CD4-positive, alpha-beta T cell treated with Interleukin-1 beta for 1 hour (primary cell): ENCODE measurements at regions not wholly inside any gene's neighbourhood (a gene's known extent, or its start where the extent isn't known, plus 50 kb on each side); places are given as distances from the start of the nearest gene placed in this dataset.
"Not testable (repeated sequence)": the region's sequence is repeated elsewhere in the genome, so short reads cannot be mapped to it uniquely, and the experiment has no call there.

Experiments used
- DNase-seq, 2 donors: peaks; one replicate each; pipeline ENCODE4 v3.0.0-alpha.2; 2020 to 2022

GRCh38 chr4:84276752-84277151 lies 222.3 kb downstream of the NKX6-1 start:
- DNase-seq = no peak

- no peak for DNase-seq
These were observed 229.5 kb downstream of the NKX6-1 start for GRCh38 chr4:84269536-84270044.

- DNase-seq = no peak
These were observed 234.4 kb downstream of the NKX6-1 start for GRCh38 chr4:84264652-84265051.

GRCh38 chr4:84263415-84263814 lies 235.7 kb downstream of the NKX6-1 start:
- no peak for DNase-seq

GRCh38 chr4:84260495-84260894 lies 238.6 kb downstream of the NKX6-1 start:
- DNase-seq = no peak

- DNase-seq = no peak
These were observed 239.9 kb downstream of the NKX6-1 start for GRCh38 chr4:84258905-84259830.

- no peak for DNase-seq
These were observed 244.6 kb downstream of the NKX6-1 start for GRCh38 chr4:84254537-84254936.

- no peak for DNase-seq
These were observed 249.6 kb downstream of the NKX6-1 start for GRCh38 chr4:84249521-84249920.

GRCh38 chr4:84245042-84245441 lies 254.1 kb downstream of the NKX6-1 start:
- DNase-seq = not testable (repeated sequence)

GRCh38 chr4:84244346-84244801 lies 254.7 kb downstream of the NKX6-1 start:
- DNase-seq = not testable (repeated sequence)

GRCh38 chr4:84243685-84244084 lies 255.4 kb downstream of the NKX6-1 start:
- no peak for DNase-seq

GRCh38 chr4:84239278-84239845 lies 259.7 kb downstream of the NKX6-1 start:
- DNase-seq = no peak

GRCh38 chr4:84238247-84239090 lies 260.6 kb downstream of the NKX6-1 start:
- no peak for DNase-seq

GRCh38 chr4:84237008-84237407 lies 262.1 kb downstream of the NKX6-1 start:
- no peak for DNase-seq

GRCh38 chr4:84235126-84235944 lies 263.8 kb downstream of the NKX6-1 start:
- no peak for DNase-seq

- DNase-seq = no peak
These were observed 266.6 kb downstream of the NKX6-1 start for GRCh38 chr4:84232309-84233095.

GRCh38 chr4:84231539-84232055 lies 267.5 kb downstream of the NKX6-1 start:
- DNase-seq = no peak

GRCh38 chr4:84224522-84224921 lies 274.6 kb downstream of the NKX6-1 start:
- no peak for DNase-seq

GRCh38 chr4:84221704-84222103 lies 277.4 kb downstream of the NKX6-1 start:
- DNase-seq = no peak

- DNase-seq = no peak
These were observed 278.1 kb downstream of the NKX6-1 start for GRCh38 chr4:84220990-84221389.

GRCh38 chr4:84219656-84220055 lies 279.4 kb downstream of the NKX6-1 start:
- no peak for DNase-seq
